HepG2 (cell line): ENCODE measurements at regions not wholly inside any gene's neighbourhood (a gene's known extent, or its start where the extent isn't known, plus 50 kb on each side); places are given as distances from the start of the nearest gene placed in this dataset.

Source experiments
- ATAC-seq: fragments of 200-7000 bp; cut with Tn5 transposase; 3 replicates; pipeline ENCODE4 v1.9.1; 2020; ENCODE audit warnings: mild to moderate bottlenecking, moderate library complexity
- BruUV-seq: library from RNA; stranded (reverse); fragments of 400-500 nt; replicated peaks from 2 replicates; lab custom pipeline; 2021; lab: Mats Ljungman, UMichigan
- CTCF ChIA-PET: fragments of 300-600 bp; formaldehyde crosslinking; extraction: SDS; loops from one replicate; lab custom pipeline; 2021; ENCODE audit warnings: low total read pairs, inconsistent platforms, low intra/inter-chr PET ratio; lab: Yijun Ruan, JAX
- POLR2A ChIA-PET: fragments of 350-600 bp; sonication (Branson Sonifier 250); formaldehyde crosslinking; loops from one replicate; lab custom pipeline; 2020; ENCODE audit warnings: antibody characterized with exemption, inconsistent platforms; lab: Yijun Ruan, JAX
- DNase-seq: peaks from one replicate; pipeline ENCODE4 v3.0.0-alpha.2; 2015; ENCODE audit warnings: low spot score
- FAIRE-seq: peaks from 3 replicates; lab custom pipeline; 2011; peaks lifted over from hg19 to GRCh38; lab: Jason Lieb, UNC
- H2AFZ ChIP-seq: one replicate; pipeline ENCODE4 v1.6.1; 2011; ENCODE audit warnings: low read length, inconsistent platforms
- H3K27ac ChIP-seq: fragments of 300-600 bp; 3 replicates; pipeline ENCODE4 v1.8.0; 2011; ENCODE audit warnings: mixed run types, mild to moderate bottlenecking, mixed read lengths, low read length, inconsistent platforms; ENCODE audit not compliant: insufficient read depth; ENCODE audit errors: extremely low read length
- H3K27me3 ChIP-seq, 2 experiments: fragments of 200-600 bp in 1 of 2; 2 replicates in 1 of 2; 3 replicates in 1 of 2; pipeline versions ENCODE4 v1.6.0 to v1.8.0; 2011; ENCODE audit warnings: low read length in 2 of 2, mild to moderate bottlenecking in 2 of 2, moderate library complexity in 2 of 2, inconsistent platforms in 1 of 2; ENCODE audit not compliant: insufficient read depth in 2 of 2, control insufficient read depth in 1 of 2
- H3K36me3 ChIP-seq, 2 experiments: fragments of 200-600 bp in 1 of 2; replicated peaks in 1 of 2; 2 replicates in 1 of 2; 3 replicates in 1 of 2; pipeline versions ENCODE4 v1.5.1 to v1.8.0; 2011; ENCODE audit warnings: low read length in 2 of 2, inconsistent platforms in 1 of 2; ENCODE audit not compliant: insufficient read depth in 2 of 2, control insufficient read depth in 1 of 2
- H3K4me1 ChIP-seq: 2 replicates; pipeline ENCODE4 v1.5.1; 2012; ENCODE audit warnings: low read length, inconsistent platforms; ENCODE audit not compliant: insufficient read depth
- H3K4me2 ChIP-seq: 2 replicates; pipeline ENCODE4 v1.6.0; 2011; ENCODE audit warnings: low read depth, low read length, inconsistent platforms
- H3K4me3 ChIP-seq, 3 experiments: fragments of 200-600 bp in 1 of 3; sonication (generic), shearing (Covaris generic) in 1 of 3; replicated peaks in 1 of 3; 2 replicates each; pipeline ENCODE4 v1.5.1; 2011 to 2016; ENCODE audit warnings: low read length in 3 of 3, inconsistent platforms in 2 of 3, low read depth in 2 of 3, mild to moderate bottlenecking in 2 of 3, control low read depth in 1 of 3, mixed read lengths in 1 of 3; ENCODE audit not compliant: insufficient read depth in 1 of 3
- H3K79me2 ChIP-seq: one replicate; pipeline ENCODE4 v1.6.1; 2011; ENCODE audit warnings: low read length, inconsistent platforms; ENCODE audit not compliant: insufficient read depth
- H3K9ac ChIP-seq: 2 replicates; pipeline ENCODE4 v1.6.0; 2011; ENCODE audit warnings: mild to moderate bottlenecking, low read depth, low read length, inconsistent platforms; ENCODE audit not compliant: insufficient read depth
- H3K9me3 ChIP-seq: 2 replicates; pipeline ENCODE4 v1.5.1; 2012; ENCODE audit warnings: mild to moderate bottlenecking, low read length
- H4K20me1 ChIP-seq: 2 replicates; pipeline ENCODE4 v1.6.0; 2011; ENCODE audit warnings: inconsistent platforms, mild to moderate bottlenecking, low read length, moderate library complexity; ENCODE audit not compliant: insufficient read depth
- BHLHE40 ChIP-seq: IDR thresholded peaks from 2 replicates; pipeline ENCODE4 v1.6.1; 2011; ENCODE audit warnings: low read length, improper control_type of control experiment
- GTF3A ChIP-seq: sonication (generic); formaldehyde crosslinking; conservative IDR thresholded peaks from 2 replicates; pipeline ENCODE4 v1.4.0; 2020; ENCODE audit warnings: mild to moderate bottlenecking, missing genetic modification reagents
- HCFC1 ChIP-seq: fragments of 150-350 bp; IDR thresholded peaks from 2 replicates; pipeline ENCODE4 v1.6.1; 2014; ENCODE audit warnings: low read depth, low read length
- HMG20A ChIP-seq: IDR thresholded peaks from 2 replicates; pipeline ENCODE4 v1.6.1; 2016; ENCODE audit warnings: borderline replicate concordance
- HMGA1 ChIP-seq: sonication (generic); formaldehyde crosslinking; conservative IDR thresholded peaks from 2 replicates; pipeline ENCODE4 v1.4.0; 2020; ENCODE audit warnings: missing genetic modification reagents
- YEATS4 ChIP-seq: sonication (generic); formaldehyde crosslinking; IDR thresholded peaks from 2 replicates; pipeline ENCODE4 v1.4.0; 2020; ENCODE audit warnings: missing genetic modification reagents, borderline replicate concordance
- ZNF20 ChIP-seq: sonication (generic); formaldehyde crosslinking; IDR thresholded peaks from 2 replicates; pipeline ENCODE4 v1.4.0; 2020; ENCODE audit warnings: mild to moderate bottlenecking, moderate library complexity, missing genetic modification reagents
- WGBS: methylation state at CpG from one replicate; pipeline ENCODE4 v1.1.6; 2017; ENCODE audit warnings: low lambda C conversion rate; 5-methylcytosine and 5-hydroxymethylcytosine counted together
- in situ Hi-C: cut with HindIII; loops from 2 replicates; pipeline ENCODE4 v1.10.0; 2017; ENCODE audit warnings: low pct_unique_long_range_greater_than_20kb; ENCODE audit not compliant: extremely low pct_ligation_motif_present
- intact Hi-C: fragments of 100-400 bp; cut with micrococcal nuclease; formaldehyde crosslinking; loops from one replicate; pipeline ENCODE4 v1.10.0; 2022; ENCODE audit not compliant: unreplicated experiment
- TF ChIP-seq, protein P1 (sequence below): sonication (generic); formaldehyde crosslinking; IDR thresholded peaks from 2 replicates; pipeline ENCODE4 v1.4.0; 2020; ENCODE audit warnings: missing genetic modification reagents
- TF ChIP-seq, protein P2 (sequence below): sonication (generic); formaldehyde crosslinking; IDR thresholded peaks from 2 replicates; pipeline ENCODE4 v1.4.0; 2020; ENCODE audit warnings: mild to moderate bottlenecking, missing genetic modification reagents
- TF ChIP-seq, protein P3 (sequence below): sonication (generic); formaldehyde crosslinking; IDR thresholded peaks from 2 replicates; pipeline ENCODE4 v1.4.0; 2020; ENCODE audit warnings: mild to moderate bottlenecking, missing genetic modification reagents
- TF ChIP-seq, protein P4 (sequence below): sonication (generic); formaldehyde crosslinking; IDR thresholded peaks from 2 replicates; pipeline ENCODE4 v1.5.1; 2020; ENCODE audit warnings: missing genetic modification reagents, mild to moderate bottlenecking, borderline replicate concordance

DNA sequence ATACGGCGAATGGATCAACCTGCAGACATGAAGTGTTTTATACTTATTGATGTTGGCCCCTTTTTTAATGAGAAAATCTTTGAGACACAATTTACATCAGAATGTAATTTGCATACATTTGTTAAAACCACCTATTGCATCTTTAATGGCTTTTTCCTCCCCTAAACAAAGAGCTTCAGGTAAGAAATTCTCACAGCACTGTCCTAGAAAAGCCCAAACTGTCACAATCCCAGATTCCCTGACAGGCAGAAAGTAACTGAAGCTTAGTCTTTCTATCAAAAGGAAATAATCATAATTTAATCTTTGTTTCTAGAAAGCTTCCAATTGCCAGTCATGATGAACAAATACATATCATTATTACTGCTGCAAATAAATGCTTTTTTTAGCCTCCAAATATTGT lies 407.9 kb downstream of the TMA16 start:
- ChIA-PET POLR2A (no interaction called here), CTCF (no interaction called here)
- ATAC-seq, result no peak
- DNase-seq, result no peak
- H3K4me2 ChIP-seq, result no peak overlapping the region
- no peaks in the 10 kb centered on the region for H3K36me3 ChIP-seq
- H3K27me3 ChIP-seq, result no peaks in the 10 kb centered on the region
- in situ Hi-C loops (no loop called here), intact Hi-C loops (no loop called here)
- H3K79me2 ChIP-seq, result no peaks in the 10 kb centered on the region
- H3K4me3 ChIP-seq, result no peak overlapping the region
- no TSS peak for BruUV-seq
- whole genome bisulfite sequencing, result 4% methylated on average over 2 of the region's 2 CpGs
- no peak overlapping the region for H3K9ac ChIP-seq
- H3K4me1 ChIP-seq, result no peaks in the 10 kb centered on the region
- H3K9me3 ChIP-seq, result no peaks in the 10 kb centered on the region
- TF ChIP-seq HMG20A (CRISPR knock-in tag), result no peak
- no peak for TF ChIP-seq ZNF20
- TF ChIP-seq HMGA1 (CRISPR knock-in tag), result no peak
- TF ChIP-seq HCFC1, result no peak
- TF ChIP-seq BHLHE40, result no peak
- TF ChIP-seq, protein P1, sequence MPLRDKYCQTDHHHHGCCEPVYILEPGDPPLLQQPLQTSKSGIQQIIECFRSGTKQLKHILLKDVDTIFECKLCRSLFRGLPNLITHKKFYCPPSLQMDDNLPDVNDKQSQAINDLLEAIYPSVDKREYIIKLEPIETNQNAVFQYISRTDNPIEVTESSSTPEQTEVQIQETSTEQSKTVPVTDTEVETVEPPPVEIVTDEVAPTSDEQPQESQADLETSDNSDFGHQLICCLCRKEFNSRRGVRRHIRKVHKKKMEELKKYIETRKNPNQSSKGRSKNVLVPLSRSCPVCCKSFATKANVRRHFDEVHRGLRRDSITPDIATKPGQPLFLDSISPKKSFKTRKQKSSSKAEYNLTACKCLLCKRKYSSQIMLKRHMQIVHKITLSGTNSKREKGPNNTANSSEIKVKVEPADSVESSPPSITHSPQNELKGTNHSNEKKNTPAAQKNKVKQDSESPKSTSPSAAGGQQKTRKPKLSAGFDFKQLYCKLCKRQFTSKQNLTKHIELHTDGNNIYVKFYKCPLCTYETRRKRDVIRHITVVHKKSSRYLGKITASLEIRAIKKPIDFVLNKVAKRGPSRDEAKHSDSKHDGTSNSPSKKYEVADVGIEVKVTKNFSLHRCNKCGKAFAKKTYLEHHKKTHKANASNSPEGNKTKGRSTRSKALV (CRISPR knock-in tag), result no peak
- TF ChIP-seq, protein P2, sequence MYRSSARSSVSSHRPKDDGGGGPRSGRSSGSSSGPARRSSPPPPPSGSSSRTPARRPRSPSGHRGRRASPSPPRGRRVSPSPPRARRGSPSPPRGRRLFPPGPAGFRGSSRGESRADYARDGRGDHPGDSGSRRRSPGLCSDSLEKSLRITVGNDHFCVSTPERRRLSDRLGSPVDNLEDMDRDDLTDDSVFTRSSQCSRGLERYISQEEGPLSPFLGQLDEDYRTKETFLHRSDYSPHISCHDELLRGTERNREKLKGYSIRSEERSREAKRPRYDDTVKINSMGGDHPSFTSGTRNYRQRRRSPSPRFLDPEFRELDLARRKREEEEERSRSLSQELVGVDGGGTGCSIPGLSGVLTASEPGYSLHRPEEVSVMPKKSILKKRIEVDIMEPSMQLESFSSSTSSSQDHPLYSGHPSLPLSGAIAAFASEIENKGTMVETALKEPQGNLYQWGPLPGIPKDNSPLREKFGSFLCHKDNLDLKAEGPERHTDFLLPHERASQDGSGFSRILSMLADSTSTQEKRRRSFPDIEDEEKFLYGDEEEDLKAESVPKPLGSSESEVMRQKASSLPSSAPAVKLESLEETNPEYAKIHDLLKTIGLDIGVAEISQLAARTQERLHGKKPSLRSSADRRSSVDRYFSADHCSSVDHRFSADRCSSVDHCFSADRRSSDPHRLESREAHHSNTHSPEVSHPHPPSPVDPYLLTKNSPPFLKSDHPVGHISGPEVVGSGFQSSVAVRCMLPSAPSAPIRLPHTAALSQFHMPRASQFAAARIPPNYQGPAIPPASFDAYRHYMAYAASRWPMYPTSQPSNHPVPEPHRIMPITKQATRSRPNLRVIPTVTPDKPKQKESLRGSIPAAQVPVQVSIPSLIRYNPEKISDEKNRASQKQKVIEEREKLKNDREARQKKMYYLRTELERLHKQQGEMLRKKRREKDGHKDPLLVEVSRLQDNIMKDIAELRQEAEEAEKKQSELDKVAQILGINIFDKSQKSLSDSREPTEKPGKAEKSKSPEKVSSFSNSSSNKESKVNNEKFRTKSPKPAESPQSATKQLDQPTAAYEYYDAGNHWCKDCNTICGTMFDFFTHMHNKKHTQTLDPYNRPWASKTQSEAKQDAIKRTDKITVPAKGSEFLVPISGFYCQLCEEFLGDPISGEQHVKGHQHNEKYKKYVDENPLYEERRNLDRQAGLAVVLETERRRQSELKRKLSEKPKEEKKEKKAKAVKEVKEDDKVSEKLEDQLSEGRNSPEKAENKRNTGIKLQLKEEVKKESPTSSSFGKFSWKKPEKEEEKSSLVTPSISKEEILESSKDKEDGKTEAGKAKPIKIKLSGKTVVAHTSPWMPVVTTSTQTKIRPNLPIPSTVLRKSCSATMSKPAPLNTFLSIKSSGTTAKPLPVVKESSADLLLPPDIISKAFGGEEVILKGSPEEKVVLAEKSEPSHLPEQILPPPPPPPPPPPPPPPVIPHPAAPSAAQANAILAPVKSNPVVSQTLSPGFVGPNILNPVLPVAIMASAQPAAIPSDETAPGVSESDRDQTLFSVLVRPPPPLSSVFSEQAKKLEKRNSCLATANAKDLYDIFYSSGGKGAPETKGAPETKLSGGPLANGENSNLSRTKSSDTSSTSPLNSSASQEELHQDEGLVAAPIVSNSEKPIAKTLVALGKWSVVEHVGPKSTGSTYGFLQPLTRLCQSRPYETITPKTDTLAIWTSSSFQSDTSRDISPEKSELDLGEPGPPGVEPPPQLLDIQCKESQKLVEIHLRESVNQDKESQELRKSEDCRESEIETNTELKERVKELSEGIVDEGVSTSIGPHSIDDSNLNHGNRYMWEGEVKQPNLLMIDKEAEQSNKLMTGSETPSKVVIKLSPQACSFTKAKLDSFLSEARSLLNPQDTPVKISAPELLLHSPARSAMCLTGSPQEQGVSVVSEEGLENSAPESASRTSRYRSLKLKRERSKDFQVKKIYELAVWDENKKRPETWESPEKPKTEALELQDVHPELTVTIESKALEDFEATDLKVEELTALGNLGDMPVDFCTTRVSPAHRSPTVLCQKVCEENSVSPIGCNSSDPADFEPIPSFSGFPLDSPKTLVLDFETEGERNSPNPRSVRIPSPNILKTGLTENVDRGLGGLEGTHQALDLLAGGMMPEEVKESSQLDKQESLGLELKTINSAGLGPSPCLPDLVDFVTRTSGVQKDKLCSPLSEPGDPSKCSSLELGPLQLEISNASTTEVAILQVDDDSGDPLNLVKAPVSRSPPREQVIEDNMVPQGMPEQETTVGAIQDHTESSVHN (CRISPR knock-in tag), result no peak
- no peak for TF ChIP-seq GTF3A (CRISPR knock-in tag)
- no peak for TF ChIP-seq YEATS4 (CRISPR knock-in tag)
- TF ChIP-seq, protein P3, sequence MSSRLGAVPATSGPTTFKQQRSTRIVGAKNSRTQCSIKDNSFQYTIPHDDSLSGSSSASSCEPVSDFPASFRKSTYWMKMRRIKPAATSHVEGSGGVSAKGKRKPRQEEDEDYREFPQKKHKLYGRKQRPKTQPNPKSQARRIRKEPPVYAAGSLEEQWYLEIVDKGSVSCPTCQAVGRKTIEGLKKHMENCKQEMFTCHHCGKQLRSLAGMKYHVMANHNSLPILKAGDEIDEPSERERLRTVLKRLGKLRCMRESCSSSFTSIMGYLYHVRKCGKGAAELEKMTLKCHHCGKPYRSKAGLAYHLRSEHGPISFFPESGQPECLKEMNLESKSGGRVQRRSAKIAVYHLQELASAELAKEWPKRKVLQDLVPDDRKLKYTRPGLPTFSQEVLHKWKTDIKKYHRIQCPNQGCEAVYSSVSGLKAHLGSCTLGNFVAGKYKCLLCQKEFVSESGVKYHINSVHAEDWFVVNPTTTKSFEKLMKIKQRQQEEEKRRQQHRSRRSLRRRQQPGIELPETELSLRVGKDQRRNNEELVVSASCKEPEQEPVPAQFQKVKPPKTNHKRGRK (CRISPR knock-in tag), result no peak
- TF ChIP-seq, protein P4, sequence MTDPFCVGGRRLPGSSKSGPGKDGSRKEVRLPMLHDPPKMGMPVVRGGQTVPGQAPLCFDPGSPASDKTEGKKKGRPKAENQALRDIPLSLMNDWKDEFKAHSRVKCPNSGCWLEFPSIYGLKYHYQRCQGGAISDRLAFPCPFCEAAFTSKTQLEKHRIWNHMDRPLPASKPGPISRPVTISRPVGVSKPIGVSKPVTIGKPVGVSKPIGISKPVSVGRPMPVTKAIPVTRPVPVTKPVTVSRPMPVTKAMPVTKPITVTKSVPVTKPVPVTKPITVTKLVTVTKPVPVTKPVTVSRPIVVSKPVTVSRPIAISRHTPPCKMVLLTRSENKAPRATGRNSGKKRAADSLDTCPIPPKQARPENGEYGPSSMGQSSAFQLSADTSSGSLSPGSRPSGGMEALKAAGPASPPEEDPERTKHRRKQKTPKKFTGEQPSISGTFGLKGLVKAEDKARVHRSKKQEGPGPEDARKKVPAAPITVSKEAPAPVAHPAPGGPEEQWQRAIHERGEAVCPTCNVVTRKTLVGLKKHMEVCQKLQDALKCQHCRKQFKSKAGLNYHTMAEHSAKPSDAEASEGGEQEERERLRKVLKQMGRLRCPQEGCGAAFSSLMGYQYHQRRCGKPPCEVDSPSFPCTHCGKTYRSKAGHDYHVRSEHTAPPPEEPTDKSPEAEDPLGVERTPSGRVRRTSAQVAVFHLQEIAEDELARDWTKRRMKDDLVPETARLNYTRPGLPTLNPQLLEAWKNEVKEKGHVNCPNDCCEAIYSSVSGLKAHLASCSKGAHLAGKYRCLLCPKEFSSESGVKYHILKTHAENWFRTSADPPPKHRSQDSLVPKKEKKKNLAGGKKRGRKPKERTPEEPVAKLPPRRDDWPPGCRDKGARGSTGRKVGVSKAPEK, result no peak
- TF ChIP-seq, all 625 proteins: peak for 0
- FAIRE-seq, result no peak
- no peak overlapping the region for H2AFZ ChIP-seq
- H3K27ac ChIP-seq, result no peak overlapping the region
- no peaks in the 10 kb centered on the region for H4K20me1 ChIP-seq
